Tibial artery (tissue), 4 donors: ENCODE measurements at regions not wholly inside any gene's neighbourhood (a gene's known extent, or its start where the extent isn't known, plus 50 kb on each side); places are given as distances from the start of the nearest gene placed in this dataset.
"Not testable (repeated sequence)": the region's sequence is repeated elsewhere in the genome, so short reads cannot be mapped to it uniquely, and the experiment has no call there.

Experiments used
- DNase-seq, 2 donors: peaks; one replicate each; pipeline ENCODE4 v3.0.0-alpha.2; 2019
- H3K27ac ChIP-seq, 2 donors: fragments of 200-600 bp; sonication (generic) in 1 of 2; 1 replicate in 1 of 2; 2 replicates in 1 of 2; pipeline ENCODE4 v1.5.1; 2018 to 2019; ENCODE audit warnings: mild to moderate bottlenecking in 1 of 2
- H3K27me3 ChIP-seq, 2 donors: fragments of 200-600 bp; sonication (generic) in 1 of 2; one replicate each; pipeline versions ENCODE4 v1.5.1 to v1.6.0; 2016 to 2019
- H3K36me3 ChIP-seq, 3 donors: fragments of 200-600 bp; sonication (generic) in 2 of 3; one replicate each; pipeline ENCODE4 v1.5.1; 2016 to 2019; ENCODE audit warnings: mild to moderate bottlenecking in 2 of 3
- H3K4me1 ChIP-seq, 4 donors: fragments of 200-600 bp; sonication (generic) in 2 of 4; 1 replicate in 3 of 4; 2 replicates in 1 of 4; pipeline ENCODE4 v1.5.1; 2016 to 2019
- H3K4me3 ChIP-seq, 2 donors: fragments of 200-600 bp; sonication (generic) in 1 of 2; 1 replicate in 1 of 2; 2 replicates in 1 of 2; pipeline ENCODE4 v1.5.1; 2018 to 2019; ENCODE audit warnings: mild to moderate bottlenecking in 2 of 2
- H3K9me3 ChIP-seq, 3 donors: fragments of 200-600 bp; sonication (generic) in 1 of 3; one replicate each; pipeline ENCODE4 v1.5.1; 2016 to 2019
- CTCF ChIP-seq, 2 experiments: fragments of 200-600 bp in 1 of 2; fragments of 450-650 bp in 1 of 2; IDR thresholded peaks; one replicate each; pipeline ENCODE4 v1.5.1; 2017 to 2019; ENCODE audit warnings: antibody characterized with exemption in 2 of 2, mild to moderate bottlenecking in 1 of 2, moderate library complexity in 1 of 2
- intact Hi-C: fragments of 100-400 bp; cut with DNase I; formaldehyde crosslinking; loops from one replicate; pipeline ENCODE4 v1.15.0; 2023; ENCODE audit warnings: low total_unique reads

GRCh38 chr3:140777631-140778233 is 99.9 kb downstream of the TRIM42 start:
- H3K27ac ChIP-seq = no peak overlapping the region
- no peaks in the 10 kb centered on the region for H3K36me3 ChIP-seq
- no peaks in the 10 kb centered on the region for H3K4me1 ChIP-seq
- TF ChIP-seq CTCF (IDR thresholded peaks at IDR 0.05) = no peak
- no peaks in the 10 kb centered on the region for H3K9me3 ChIP-seq
- intact Hi-C loops = no loop called here
- no peaks in the 10 kb centered on the region for H3K27me3 ChIP-seq
- no peak for DNase-seq
- no peak overlapping the region for H3K4me3 ChIP-seq

DNA sequence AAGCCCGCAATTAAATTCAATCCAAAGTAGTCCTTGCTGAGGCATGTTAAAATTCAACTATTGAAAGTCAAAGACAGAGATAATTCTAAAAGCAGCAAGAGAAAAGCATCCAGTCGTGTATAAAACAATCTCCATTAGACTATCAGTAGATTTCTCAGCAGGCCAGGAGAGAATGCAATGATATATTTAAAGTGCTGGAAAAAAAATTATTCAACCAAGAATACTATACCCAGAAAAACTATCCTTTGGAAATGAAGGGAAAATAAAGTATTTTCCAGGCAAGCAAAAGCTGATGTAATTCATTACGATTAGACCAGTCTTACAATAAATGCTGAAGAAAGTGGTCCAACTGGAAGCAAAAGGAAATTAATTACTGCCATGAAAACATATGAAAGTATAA is 113.5 kb downstream of the TRIM42 start:
- no peak for DNase-seq
- Histone ChIP-seq H3K9me3 (peaks cover 0 to 11% (median 0%) of the 10 kb centered on the region in 3 donors), H3K4me3 (no peak overlapping the region), H3K4me1 (no peaks in the 10 kb centered on the region), H3K36me3 (no peaks in the 10 kb centered on the region), H3K27me3 (no peaks in the 10 kb centered on the region), H3K27ac (no peak overlapping the region)
- TF ChIP-seq CTCF (IDR thresholded peaks at IDR 0.05) = no peak
- intact Hi-C loops = no loop called here

- H3K27me3 ChIP-seq = no peaks in the 10 kb centered on the region
- no peak for TF ChIP-seq CTCF (IDR thresholded peaks at IDR 0.05)
- H3K4me1 ChIP-seq = no peaks in the 10 kb centered on the region
- intact Hi-C loops = no loop called here
- no peak overlapping the region for H3K27ac ChIP-seq
- no peaks in the 10 kb centered on the region for H3K36me3 ChIP-seq
- H3K4me3 ChIP-seq = no peak overlapping the region
- no peak for DNase-seq
- peaks cover 0 to 13% (median 7%) of the 10 kb centered on the region in 3 donors for H3K9me3 ChIP-seq
Measured at GRCh38 chr3:140794507-140794906, 116.6 kb downstream of the TRIM42 start.

DNA sequence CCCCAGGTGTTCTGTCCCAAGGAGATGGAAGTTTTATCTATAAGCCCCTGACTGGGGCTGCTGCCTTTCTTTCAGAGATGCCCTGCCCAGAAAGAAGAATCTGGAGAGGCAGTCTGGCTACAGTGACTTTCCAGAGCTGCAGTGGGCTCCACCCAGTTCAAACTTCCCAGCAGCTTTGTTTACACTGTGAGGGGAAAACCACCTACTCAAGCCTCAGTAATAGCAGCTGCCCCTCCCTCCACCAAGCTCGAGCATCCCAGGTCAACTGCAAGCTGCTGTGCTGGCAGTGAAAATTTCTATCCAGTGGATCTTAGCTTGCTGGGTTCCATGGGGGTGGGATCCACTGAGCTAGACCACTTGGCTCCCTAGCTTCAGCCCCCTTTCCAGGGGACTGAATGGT is 125.0 kb downstream of the TRIM42 start:
- H3K27me3 ChIP-seq, H3K4me3 ChIP-seq, H3K36me3 ChIP-seq, intact Hi-C loops, H3K4me1 ChIP-seq, H3K27ac ChIP-seq, DNase-seq: not testable (repeated sequence)
- H3K9me3 ChIP-seq = peaks cover 0 to 40% (median 0%) of the 10 kb centered on the region in 3 donors

DNA sequence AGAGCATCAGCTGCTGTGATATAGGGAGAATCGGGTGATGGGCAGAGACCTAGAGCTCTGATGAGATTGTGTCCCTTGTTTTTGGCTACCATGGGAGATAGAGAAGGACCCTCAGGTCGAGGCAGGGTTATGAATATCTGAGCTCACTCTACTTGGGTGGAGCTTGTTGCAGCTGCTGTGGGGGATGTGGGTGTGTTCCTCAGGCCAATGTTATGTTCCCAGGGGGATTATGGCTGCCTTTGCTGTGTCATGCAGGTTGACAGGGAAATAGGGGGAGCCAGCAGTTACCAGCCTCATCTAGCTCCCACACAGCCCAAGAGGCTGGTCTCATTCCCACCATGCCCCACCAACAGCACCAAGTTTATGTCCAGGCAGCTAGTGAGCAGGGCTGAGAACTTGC is 131.5 kb downstream of the TRIM42 start:
- H3K4me3 ChIP-seq = no peak overlapping the region
- H3K4me1 ChIP-seq = no peaks in the 10 kb centered on the region
- H3K9me3 ChIP-seq = no peaks in the 10 kb centered on the region
- intact Hi-C loops = no loop called here
- H3K36me3 ChIP-seq = no peaks in the 10 kb centered on the region
- H3K27me3 ChIP-seq = no peaks in the 10 kb centered on the region
- H3K27ac ChIP-seq = no peak overlapping the region
- no peak for TF ChIP-seq CTCF (IDR thresholded peaks at IDR 0.05)
- DNase-seq = no peak

DNA sequence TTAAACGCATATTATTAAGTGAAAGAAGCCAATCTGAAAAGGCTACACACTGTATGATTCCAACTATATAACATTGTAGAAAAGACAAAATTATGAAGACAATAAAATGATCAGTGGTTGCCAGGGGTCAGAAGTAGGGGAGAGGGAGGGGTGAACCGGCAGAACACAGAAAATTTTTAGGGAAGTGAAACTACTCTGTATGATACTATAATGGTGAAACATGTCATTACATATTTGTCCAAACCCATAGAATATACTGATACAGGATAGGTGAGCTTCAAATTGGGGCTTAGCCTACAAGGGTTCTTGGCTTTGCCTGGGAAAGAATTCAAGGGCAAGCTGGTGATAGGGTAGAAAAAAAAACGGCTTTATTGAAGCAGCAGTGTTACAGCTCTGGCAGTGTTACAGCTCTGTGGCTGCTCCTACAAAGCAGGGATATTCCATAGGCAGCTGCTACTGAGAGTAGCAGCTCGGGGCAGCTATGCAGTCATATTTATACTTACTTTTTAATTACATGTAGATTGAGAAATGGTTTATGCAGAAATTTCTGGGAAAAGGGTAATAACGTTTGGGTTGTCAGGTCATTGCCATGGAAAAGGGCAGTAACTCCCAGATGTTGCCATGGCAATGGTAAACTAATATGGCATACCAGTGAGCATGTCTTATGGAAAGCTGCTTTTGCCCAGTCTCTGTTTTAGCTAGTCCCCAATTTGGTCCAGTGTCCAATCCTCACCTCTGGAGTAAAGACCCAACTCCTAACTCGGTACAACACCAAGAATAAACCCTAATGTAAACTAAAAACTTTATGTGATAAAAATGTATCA is 125.1 kb upstream of the SLC25A36 start:
- no peak for DNase-seq
- no peaks in the 10 kb centered on the region for H3K4me1 ChIP-seq
- H3K27me3 ChIP-seq = no peaks in the 10 kb centered on the region
- H3K9me3 ChIP-seq = no peaks in the 10 kb centered on the region
- H3K4me3 ChIP-seq = no peak overlapping the region
- no peaks in the 10 kb centered on the region for H3K36me3 ChIP-seq
- no peak for TF ChIP-seq CTCF (IDR thresholded peaks at IDR 0.05)
- H3K27ac ChIP-seq = no peak overlapping the region
- intact Hi-C loops = no loop called here
